Stromal cell of bone marrow (primary cell): ENCODE measurements at regions not wholly inside any gene's neighbourhood (a gene's known extent, or its start where the extent isn't known, plus 50 kb on each side); places are given as distances from the start of the nearest gene placed in this dataset.
"Not testable (repeated sequence)": the region's sequence is repeated elsewhere in the genome, so short reads cannot be mapped to it uniquely, and the experiment has no call there.

Source experiments
- DNase-seq: peaks from one replicate; pipeline ENCODE4 v3.0.0-alpha.2; 2012; ENCODE audit warnings: low read depth

- no peak for DNase-seq
Observed at GRCh38 chr9:19656704-19657103, 132.1 kb downstream of the SLC24A2 start.

- no peak for DNase-seq
Observed at GRCh38 chr9:19651681-19652080, 137.2 kb downstream of the SLC24A2 start.

GRCh38 chr9:19650312-19650711 is 138.5 kb downstream of the SLC24A2 start:
- no peak for DNase-seq

- DNase-seq, result no peak
Observed at GRCh38 chr9:19649336-19650041, 139.3 kb downstream of the SLC24A2 start.

- no peak for DNase-seq
Observed at GRCh38 chr9:19648672-19649071, 140.2 kb downstream of the SLC24A2 start.

GRCh38 chr9:19643875-19644274 is 145.0 kb downstream of the SLC24A2 start:
- DNase-seq, result no peak

- DNase-seq, result no peak
Observed at GRCh38 chr9:19642256-19642655, 146.6 kb downstream of the SLC24A2 start.

- peak; percentile 7 for DNase-seq
Observed at GRCh38 chr9:19641046-19641445, 147.8 kb downstream of the SLC24A2 start.

GRCh38 chr9:19640014-19640413 is 148.8 kb downstream of the SLC24A2 start:
- no peak for DNase-seq

- no peak for DNase-seq
Observed at GRCh38 chr9:19637084-19637483, 151.8 kb downstream of the SLC24A2 start.

- no peak for DNase-seq
Observed at GRCh38 chr9:19634881-19635280, 154.0 kb downstream of the SLC24A2 start.

- no peak for DNase-seq
Observed at GRCh38 chr9:19631181-19631580, 157.7 kb downstream of the SLC24A2 start.

- no peak for DNase-seq
Observed at GRCh38 chr9:19630760-19631159, 158.1 kb downstream of the SLC24A2 start.

- DNase-seq, result no peak
Observed at GRCh38 chr9:19629488-19629887, 159.3 kb downstream of the SLC24A2 start.

- not testable (repeated sequence) for DNase-seq
Observed at GRCh38 chr9:19625426-19625825, 163.4 kb downstream of the SLC24A2 start.

- no peak for DNase-seq
Observed at GRCh38 chr9:19624519-19624918, 164.3 kb downstream of the SLC24A2 start.

GRCh38 chr9:19623941-19624340 is 164.9 kb downstream of the SLC24A2 start:
- no peak for DNase-seq

- no peak for DNase-seq
Observed at GRCh38 chr9:19620326-19620725, 168.5 kb downstream of the SLC24A2 start.

- no peak for DNase-seq
Observed at GRCh38 chr9:19619221-19619620, 169.6 kb downstream of the SLC24A2 start.

GRCh38 chr9:19618816-19619215 is 170.0 kb downstream of the SLC24A2 start:
- no peak for DNase-seq

GRCh38 chr9:19615036-19615624 is 173.7 kb downstream of the SLC24A2 start:
- DNase-seq, result no peak

GRCh38 chr9:19614294-19614693 is 174.5 kb downstream of the SLC24A2 start:
- no peak for DNase-seq

- DNase-seq, result no peak
Observed at GRCh38 chr9:19600538-19600937, 188.3 kb downstream of the SLC24A2 start.

- DNase-seq, result no peak
Observed at GRCh38 chr9:19598722-19599121, 189.9 kb downstream of the ACER2 start.
